OCI-LY7 (cell line): ENCODE measurements at regions not wholly inside any gene's neighbourhood (a gene's known extent, or its start where the extent isn't known, plus 50 kb on each side); places are given as distances from the start of the nearest gene placed in this dataset.

Experiments used
- BruUV-seq: library from RNA; stranded (reverse); fragments of 400-500 nt; replicated peaks from 2 replicates; lab custom pipeline; 2021; lab: Mats Ljungman, UMichigan
- CTCF ChIA-PET: fragments of 300-600 bp; sonication (Branson Sonifier 250); formaldehyde crosslinking; loops from one replicate; lab custom pipeline; 2022; ENCODE audit warnings: antibody characterized with exemption; ENCODE audit not compliant: unreplicated experiment; lab: Charles Lee
- POLR2A ChIA-PET: fragments of 300-600 bp; sonication (Branson Sonifier 250); formaldehyde crosslinking; loops from one replicate; lab custom pipeline; 2022; ENCODE audit warnings: antibody characterized with exemption; lab: Charles Lee
- DNase-seq: peaks from one replicate; pipeline ENCODE4 v3.0.0-alpha.2; 2015; ENCODE audit warnings: low spot score
- H2AFZ ChIP-seq: fragments of 200-600 bp; sonication (generic), shearing (Covaris generic); 2 replicates; pipeline ENCODE4 v1.6.1; 2014; ENCODE audit warnings: mild to moderate bottlenecking, antibody characterized with exemption, low read length, moderate library complexity
- H3K27ac ChIP-seq: fragments of 200-600 bp; sonication (generic); 2 replicates; pipeline ENCODE4 v1.5.1; 2014; ENCODE audit warnings: mixed run types, low read depth, mild to moderate bottlenecking, moderate library complexity, low read length, inconsistent platforms; ENCODE audit not compliant: poor library complexity, severe bottlenecking
- H3K36me3 ChIP-seq: fragments of 200-600 bp; sonication (generic); 2 replicates; pipeline ENCODE4 v1.6.1; 2014; ENCODE audit warnings: mild to moderate bottlenecking, antibody characterized with exemption, low read length, moderate library complexity, mixed read lengths; ENCODE audit not compliant: insufficient read depth
- H3K4me1 ChIP-seq: fragments of 200-600 bp; sonication (generic); 2 replicates; pipeline ENCODE4 v1.5.1; 2014; ENCODE audit warnings: mild to moderate bottlenecking, low read length; ENCODE audit not compliant: insufficient read depth, poor library complexity, severe bottlenecking
- H3K4me2 ChIP-seq: fragments of 200-600 bp; sonication (generic); 2 replicates; pipeline ENCODE4 v1.6.1; 2014; ENCODE audit warnings: mild to moderate bottlenecking, low read length
- H3K4me3 ChIP-seq: fragments of 200-600 bp; sonication (generic); 2 replicates; pipeline ENCODE4 v1.5.1; 2014; ENCODE audit warnings: mild to moderate bottlenecking, low read depth, low read length; ENCODE audit not compliant: poor library complexity, severe bottlenecking
- H3K79me2 ChIP-seq: fragments of 200-600 bp; sonication (generic); 2 replicates; pipeline ENCODE4 v1.6.1; 2016; ENCODE audit warnings: low read depth, mild to moderate bottlenecking, low read length, moderate library complexity, mixed read lengths; ENCODE audit not compliant: insufficient read depth
- H3K9me2 ChIP-seq: fragments of 200-600 bp; sonication (generic); 2 replicates; pipeline ENCODE4 v1.6.1; 2016; ENCODE audit warnings: mild to moderate bottlenecking, low read length, mixed read lengths; ENCODE audit not compliant: insufficient read depth
- H3K9me3 ChIP-seq: fragments of 200-600 bp; sonication (generic); 2 replicates; pipeline ENCODE4 v1.6.1; 2014; ENCODE audit warnings: mild to moderate bottlenecking, mixed run types, low read length, mixed read lengths
- H4K20me1 ChIP-seq: fragments of 200-600 bp; sonication (generic); 2 replicates; pipeline ENCODE4 v1.6.1; 2014; ENCODE audit warnings: mild to moderate bottlenecking, antibody characterized with exemption, low read length, moderate library complexity, mixed read lengths; ENCODE audit not compliant: insufficient read depth
- EZH2phosphoT487 ChIP-seq: fragments of 200-600 bp; sonication (generic); IDR thresholded peaks from 2 replicates; pipeline ENCODE4 v1.6.1; 2018; ENCODE audit warnings: low read depth, borderline replicate concordance, mild to moderate bottlenecking, mixed run types, antibody characterized with exemption, low read length, moderate library complexity, mixed read lengths
- intact Hi-C: fragments of 100-400 bp; cut with micrococcal nuclease; formaldehyde crosslinking; loops from one replicate; pipeline ENCODE4 v1.10.0; 2022; ENCODE audit not compliant: unreplicated experiment
- TF ChIP-seq, protein P1 (sequence below): fragments of 200-600 bp; sonication (generic); conservative IDR thresholded peaks from 2 replicates; pipeline ENCODE4 v1.5.1; 2014; ENCODE audit warnings: mild to moderate bottlenecking, antibody characterized with exemption, low read length, moderate library complexity, mixed read lengths

DNA sequence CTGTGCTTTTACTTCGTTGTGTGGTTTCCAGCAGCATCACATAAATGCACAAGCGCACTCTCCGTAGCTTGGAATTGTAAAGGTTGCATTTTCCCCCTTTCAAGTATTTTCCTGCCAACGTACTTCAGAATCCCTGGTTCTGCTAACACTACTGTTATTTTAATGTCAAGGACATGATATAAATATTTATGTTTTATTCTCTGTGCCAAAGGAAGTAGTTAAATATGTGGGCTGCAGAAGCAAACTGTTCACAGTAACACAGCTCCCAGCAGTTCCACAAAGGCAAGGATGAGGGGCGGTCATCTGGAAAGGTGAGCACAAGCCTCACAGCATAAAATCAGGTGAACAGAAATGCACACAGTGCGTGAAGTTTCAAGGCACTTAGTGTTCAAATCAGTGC, 85.3 kb upstream of the PDE10A start:
- H3K4me1 ChIP-seq = no peaks in the 10 kb centered on the region
- no TSS peak for BruUV-seq
- no peaks in the 10 kb centered on the region for H3K9me2 ChIP-seq
- H3K4me2 ChIP-seq = no peak overlapping the region
- ChIA-PET CTCF (no interaction called here), POLR2A (no interaction called here)
- no peaks in the 10 kb centered on the region for H3K36me3 ChIP-seq
- no peak overlapping the region for H2AFZ ChIP-seq
- DNase-seq = no peak
- no peak overlapping the region for H3K27ac ChIP-seq
- H3K79me2 ChIP-seq = no peaks in the 10 kb centered on the region
- TF ChIP-seq, protein P1, sequence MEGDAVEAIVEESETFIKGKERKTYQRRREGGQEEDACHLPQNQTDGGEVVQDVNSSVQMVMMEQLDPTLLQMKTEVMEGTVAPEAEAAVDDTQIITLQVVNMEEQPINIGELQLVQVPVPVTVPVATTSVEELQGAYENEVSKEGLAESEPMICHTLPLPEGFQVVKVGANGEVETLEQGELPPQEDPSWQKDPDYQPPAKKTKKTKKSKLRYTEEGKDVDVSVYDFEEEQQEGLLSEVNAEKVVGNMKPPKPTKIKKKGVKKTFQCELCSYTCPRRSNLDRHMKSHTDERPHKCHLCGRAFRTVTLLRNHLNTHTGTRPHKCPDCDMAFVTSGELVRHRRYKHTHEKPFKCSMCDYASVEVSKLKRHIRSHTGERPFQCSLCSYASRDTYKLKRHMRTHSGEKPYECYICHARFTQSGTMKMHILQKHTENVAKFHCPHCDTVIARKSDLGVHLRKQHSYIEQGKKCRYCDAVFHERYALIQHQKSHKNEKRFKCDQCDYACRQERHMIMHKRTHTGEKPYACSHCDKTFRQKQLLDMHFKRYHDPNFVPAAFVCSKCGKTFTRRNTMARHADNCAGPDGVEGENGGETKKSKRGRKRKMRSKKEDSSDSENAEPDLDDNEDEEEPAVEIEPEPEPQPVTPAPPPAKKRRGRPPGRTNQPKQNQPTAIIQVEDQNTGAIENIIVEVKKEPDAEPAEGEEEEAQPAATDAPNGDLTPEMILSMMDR = no peak
- TF ChIP-seq EZH2phosphoT487 = no peak
- H3K9me3 ChIP-seq = no peaks in the 10 kb centered on the region
- no peaks in the 10 kb centered on the region for H4K20me1 ChIP-seq
- no peak overlapping the region for H3K4me3 ChIP-seq
- intact Hi-C loops = no loop called here

GRCh38 chr6:165747963-165748362, 84.9 kb upstream of the PDE10A start:
- no peak for DNase-seq
- no peaks in the 10 kb centered on the region for H4K20me1 ChIP-seq
- POLR2A ChIA-PET = no interaction called here
- H3K4me3 ChIP-seq = no peak overlapping the region
- no TSS peak for BruUV-seq
- no peak overlapping the region for H3K27ac ChIP-seq
- H3K79me2 ChIP-seq = no peaks in the 10 kb centered on the region
- no peaks in the 10 kb centered on the region for H3K4me1 ChIP-seq
- intact Hi-C loops = no loop called here
- no peak overlapping the region for H2AFZ ChIP-seq
- H3K4me2 ChIP-seq = no peak overlapping the region
- CTCF ChIA-PET = no interaction called here
- TF ChIP-seq, protein P1 = no peak
- TF ChIP-seq EZH2phosphoT487 = no peak
- H3K9me2 ChIP-seq = no peaks in the 10 kb centered on the region
- no peaks in the 10 kb centered on the region for H3K36me3 ChIP-seq
- no peaks in the 10 kb centered on the region for H3K9me3 ChIP-seq

DNA sequence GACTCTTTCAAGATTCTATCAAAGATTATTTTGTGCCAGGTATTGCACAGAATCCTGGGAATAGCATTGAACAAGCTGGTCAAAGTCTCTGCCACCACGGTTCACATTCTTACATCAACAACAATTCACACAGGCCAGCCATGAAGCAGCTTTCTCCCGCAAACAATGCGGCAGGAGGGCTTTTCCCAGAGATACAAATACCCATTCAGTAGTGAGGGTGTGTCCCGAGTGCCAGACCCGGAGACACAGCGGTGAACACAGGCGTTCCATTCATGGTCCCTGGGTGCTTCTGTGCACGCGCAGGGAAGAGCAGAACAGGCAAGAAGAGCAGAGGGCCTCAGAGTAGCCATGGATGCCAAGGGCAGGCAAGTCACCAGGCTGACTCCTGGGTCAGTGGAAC, 83.3 kb upstream of the PDE10A start:
- Histone ChIP-seq H3K36me3 (no peaks in the 10 kb centered on the region), H3K79me2 (no peaks in the 10 kb centered on the region), H3K4me3 (no peak overlapping the region), H3K4me2 (no peak overlapping the region), H3K9me3 (no peaks in the 10 kb centered on the region), H2AFZ (no peak overlapping the region), H4K20me1 (no peaks in the 10 kb centered on the region), H3K9me2 (no peaks in the 10 kb centered on the region), H3K27ac (no peak overlapping the region), H3K4me1 (no peaks in the 10 kb centered on the region)
- no TSS peak for BruUV-seq
- POLR2A ChIA-PET = interaction anchor here (0.9 kb wide), 1 partner anchor 20 kb away, joined by 3 read pairs; no protein-coding TSS in a partner anchor
- intact Hi-C loops = no loop called here
- no peak for DNase-seq
- CTCF ChIA-PET = no interaction called here
- TF ChIP-seq, protein P1 = no peak
- no peak for TF ChIP-seq EZH2phosphoT487
